Cardiac fibroblast (primary cell): ENCODE measurements at regions not wholly inside any gene's neighbourhood (a gene's known extent, or its start where the extent isn't known, plus 50 kb on each side); places are given as distances from the start of the nearest gene placed in this dataset.

Source experiments
- DNase-seq, 2 donors: peaks; one replicate each; pipeline versions ENCODE4 v3.0.0 to v3.0.0-alpha.2; 2010; ENCODE audit warnings: low read depth in 2 of 2
- H3K4me3 ChIP-seq, 2 donors: replicated peaks in 1 of 2; 1 replicate in 1 of 2; 2 replicates in 1 of 2; pipeline ENCODE4 v1.5.1; 2011; ENCODE audit warnings: low read depth in 2 of 2, low read length in 2 of 2, mild to moderate bottlenecking in 2 of 2, moderate library complexity in 1 of 2
- TF ChIP-seq, protein P1 (sequence below): IDR thresholded peaks from one replicate; pipeline ENCODE4 v1.5.1; 2011; ENCODE audit warnings: low read depth, mild to moderate bottlenecking, low read length, inconsistent platforms

DNA sequence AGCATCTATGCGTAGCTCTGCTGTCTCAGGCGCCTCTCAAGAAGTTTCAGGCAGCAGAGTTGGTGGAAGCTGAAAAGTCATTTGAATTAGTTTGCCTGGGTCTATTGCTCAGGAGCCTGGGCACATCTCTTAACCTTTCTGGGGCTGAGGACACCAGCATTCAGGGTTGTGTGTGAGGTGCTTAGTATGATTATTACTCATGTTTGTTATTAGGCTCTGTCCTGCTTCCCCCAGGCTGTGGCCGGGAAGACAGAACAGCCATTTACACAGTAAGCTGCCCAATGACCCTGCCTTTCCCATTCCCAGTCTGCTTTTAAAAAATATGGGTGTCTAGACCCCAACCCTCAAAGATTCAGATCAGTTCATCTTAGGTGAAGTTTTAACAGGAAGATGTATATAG, 53.9 kb upstream of the CACNA1E start:
- no peak for DNase-seq
- no peak overlapping the region for H3K4me3 ChIP-seq
- TF ChIP-seq, protein P1, sequence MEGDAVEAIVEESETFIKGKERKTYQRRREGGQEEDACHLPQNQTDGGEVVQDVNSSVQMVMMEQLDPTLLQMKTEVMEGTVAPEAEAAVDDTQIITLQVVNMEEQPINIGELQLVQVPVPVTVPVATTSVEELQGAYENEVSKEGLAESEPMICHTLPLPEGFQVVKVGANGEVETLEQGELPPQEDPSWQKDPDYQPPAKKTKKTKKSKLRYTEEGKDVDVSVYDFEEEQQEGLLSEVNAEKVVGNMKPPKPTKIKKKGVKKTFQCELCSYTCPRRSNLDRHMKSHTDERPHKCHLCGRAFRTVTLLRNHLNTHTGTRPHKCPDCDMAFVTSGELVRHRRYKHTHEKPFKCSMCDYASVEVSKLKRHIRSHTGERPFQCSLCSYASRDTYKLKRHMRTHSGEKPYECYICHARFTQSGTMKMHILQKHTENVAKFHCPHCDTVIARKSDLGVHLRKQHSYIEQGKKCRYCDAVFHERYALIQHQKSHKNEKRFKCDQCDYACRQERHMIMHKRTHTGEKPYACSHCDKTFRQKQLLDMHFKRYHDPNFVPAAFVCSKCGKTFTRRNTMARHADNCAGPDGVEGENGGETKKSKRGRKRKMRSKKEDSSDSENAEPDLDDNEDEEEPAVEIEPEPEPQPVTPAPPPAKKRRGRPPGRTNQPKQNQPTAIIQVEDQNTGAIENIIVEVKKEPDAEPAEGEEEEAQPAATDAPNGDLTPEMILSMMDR: no peak

DNA sequence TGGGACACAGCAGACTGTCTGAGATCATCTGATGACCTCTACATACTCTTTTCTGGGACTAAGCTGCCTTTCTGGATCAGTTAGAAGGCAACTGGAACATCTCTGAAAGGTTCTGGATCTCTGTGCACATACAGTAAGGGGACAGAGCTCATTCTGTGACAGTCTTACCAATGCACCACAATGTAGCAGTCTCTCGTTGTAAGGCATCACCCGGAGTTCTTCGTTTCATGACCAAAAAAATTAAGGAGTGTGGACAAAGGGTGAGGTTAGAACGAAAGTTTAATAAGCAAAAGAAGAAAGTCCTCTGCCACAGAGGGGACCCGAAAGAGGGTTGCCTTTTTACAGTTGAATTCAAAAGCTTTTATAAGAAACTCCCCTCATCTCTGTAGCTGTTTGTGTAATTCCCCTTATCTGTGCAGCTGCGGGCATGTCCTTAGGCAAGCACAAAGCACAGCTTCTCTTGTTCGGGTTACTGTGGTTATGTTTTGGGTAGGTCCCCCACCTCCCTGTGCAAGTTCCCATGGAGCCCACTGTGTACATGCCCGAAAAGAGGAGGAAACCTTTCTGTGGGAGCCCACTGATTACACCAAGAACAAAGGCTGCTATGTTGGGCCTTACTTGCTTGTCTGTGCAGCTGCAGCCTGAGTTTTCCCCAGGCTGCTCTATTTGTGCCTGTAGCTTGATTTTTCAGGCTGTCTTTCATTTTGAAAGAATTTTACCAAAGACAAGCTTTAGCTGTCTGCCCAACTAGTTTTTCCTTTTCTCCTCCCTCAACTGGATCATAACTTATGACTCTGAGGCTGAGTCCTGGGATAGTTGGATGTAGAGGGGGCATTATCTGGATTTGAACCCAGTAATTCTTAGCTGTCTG, 53.1 kb upstream of the CACNA1E start:
- DNase-seq: no peak
- H3K4me3 ChIP-seq: no peak overlapping the region
- TF ChIP-seq, protein P1: no peak
